ENCODE measurements at regions not wholly inside any gene's neighbourhood (a gene's known extent, or its start where the extent isn't known, plus 50 kb on each side); places are given as distances from the start of the nearest gene placed in this dataset.

DNA sequence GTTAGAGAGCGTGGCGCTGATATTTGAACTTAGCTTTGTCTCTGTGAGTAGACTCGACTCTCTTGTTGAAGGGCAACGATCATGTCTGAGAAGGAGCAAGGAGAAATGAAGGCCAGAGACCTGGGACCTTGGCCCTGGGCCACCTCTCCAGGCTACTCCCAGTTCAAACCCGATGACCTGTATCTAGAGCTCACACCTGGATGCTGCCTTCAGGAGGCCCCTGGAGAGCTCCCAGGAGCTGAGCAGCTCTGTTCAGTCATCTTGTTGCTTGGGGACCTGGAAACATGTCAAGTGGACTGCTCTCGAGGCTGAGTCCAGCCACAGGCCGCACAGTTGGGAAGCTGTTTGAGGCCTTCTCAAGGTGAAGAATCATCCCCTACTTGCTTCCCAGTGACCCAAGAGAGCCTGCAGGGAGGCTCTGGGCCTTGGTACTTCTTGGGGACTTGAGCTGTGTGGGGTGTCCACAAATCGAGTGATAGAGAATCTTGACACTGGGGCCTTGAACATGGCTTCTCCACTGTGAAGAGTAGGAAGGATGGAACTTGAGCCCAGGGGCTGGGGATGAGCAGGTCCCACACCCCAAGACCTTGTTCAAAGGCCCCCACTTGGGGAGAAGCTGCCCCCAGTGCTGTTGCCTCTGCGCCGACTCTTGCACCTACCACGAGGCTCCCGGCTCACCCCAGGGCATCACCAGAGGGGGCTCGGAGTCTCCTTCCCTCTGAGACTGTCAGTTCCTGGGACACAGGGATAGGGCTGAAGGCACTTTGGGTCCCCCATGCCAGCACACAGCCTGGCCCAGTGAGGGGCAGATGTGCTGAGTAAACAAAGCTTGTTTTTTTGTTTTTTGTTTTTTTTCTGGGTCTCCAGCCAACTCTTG, 112.1 kb downstream of the IRX5 start:
- TF ChIP-seq, protein P1, sequence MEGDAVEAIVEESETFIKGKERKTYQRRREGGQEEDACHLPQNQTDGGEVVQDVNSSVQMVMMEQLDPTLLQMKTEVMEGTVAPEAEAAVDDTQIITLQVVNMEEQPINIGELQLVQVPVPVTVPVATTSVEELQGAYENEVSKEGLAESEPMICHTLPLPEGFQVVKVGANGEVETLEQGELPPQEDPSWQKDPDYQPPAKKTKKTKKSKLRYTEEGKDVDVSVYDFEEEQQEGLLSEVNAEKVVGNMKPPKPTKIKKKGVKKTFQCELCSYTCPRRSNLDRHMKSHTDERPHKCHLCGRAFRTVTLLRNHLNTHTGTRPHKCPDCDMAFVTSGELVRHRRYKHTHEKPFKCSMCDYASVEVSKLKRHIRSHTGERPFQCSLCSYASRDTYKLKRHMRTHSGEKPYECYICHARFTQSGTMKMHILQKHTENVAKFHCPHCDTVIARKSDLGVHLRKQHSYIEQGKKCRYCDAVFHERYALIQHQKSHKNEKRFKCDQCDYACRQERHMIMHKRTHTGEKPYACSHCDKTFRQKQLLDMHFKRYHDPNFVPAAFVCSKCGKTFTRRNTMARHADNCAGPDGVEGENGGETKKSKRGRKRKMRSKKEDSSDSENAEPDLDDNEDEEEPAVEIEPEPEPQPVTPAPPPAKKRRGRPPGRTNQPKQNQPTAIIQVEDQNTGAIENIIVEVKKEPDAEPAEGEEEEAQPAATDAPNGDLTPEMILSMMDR (conservative IDR thresholded peaks at IDR 0.05 in 1 of 2, IDR thresholded peaks at IDR 0.05 in 1 of 2; ENCODE audit: extremely low read depth in 1 of 2, insufficient read depth in 1 of 2, low read depth in 1 of 2, low read length in 2 of 2) = no peak
- no peak for TF ChIP-seq EZH2 (IDR thresholded peaks at IDR 0.05; ENCODE audit: borderline replicate concordance, low read length)
